Neural cell (in vitro differentiated cells): ENCODE measurements at regions not wholly inside any gene's neighbourhood (a gene's known extent, or its start where the extent isn't known, plus 50 kb on each side); places are given as distances from the start of the nearest gene placed in this dataset.

Experiments
- H2AFZ ChIP-seq: fragments of 200-600, 300-800 bp; sonication (generic), shearing (Covaris generic); 2 replicates; pipeline ENCODE4 v1.6.0; 2014; ENCODE audit warnings: low read depth, mild to moderate bottlenecking, antibody characterized with exemption, low read length, moderate library complexity
- H3F3A ChIP-seq: fragments of 200-600 bp; shearing (Covaris generic); 2 replicates; pipeline ENCODE4 v1.6.1; 2016; ENCODE audit warnings: mild to moderate bottlenecking, moderate library complexity, mixed read lengths, antibody characterized with exemption, low read length; ENCODE audit not compliant: insufficient read depth, poor library complexity, severe bottlenecking
- H3K27ac ChIP-seq: fragments of 200-600, 300-800 bp; sonication (generic), shearing (Covaris generic); 2 replicates; pipeline ENCODE4 v1.5.1; 2014; ENCODE audit warnings: mild to moderate bottlenecking, low read length, moderate library complexity
- H3K27me3 ChIP-seq: fragments of 300-800, 200-600 bp; sonication (generic), shearing (Covaris generic); 2 replicates; pipeline ENCODE4 v1.6.0; 2014; ENCODE audit warnings: mild to moderate bottlenecking, low read depth, low read length, moderate library complexity; ENCODE audit not compliant: insufficient read depth
- H3K36me3 ChIP-seq: fragments of 300-800, 200-600 bp; sonication (generic), shearing (Covaris generic); 2 replicates; pipeline ENCODE4 v1.5.1; 2014; ENCODE audit warnings: mild to moderate bottlenecking, antibody characterized with exemption, low read length, moderate library complexity; ENCODE audit not compliant: insufficient read depth
- H3K4me2 ChIP-seq: fragments of 300-800, 200-600 bp; sonication (generic), shearing (Covaris generic); 2 replicates; pipeline ENCODE4 v1.6.0; 2014; ENCODE audit warnings: mild to moderate bottlenecking, low read length
- H3K4me3 ChIP-seq: fragments of 300-800, 200-600 bp; sonication (generic), shearing (Covaris generic); 2 replicates; pipeline ENCODE4 v1.5.1; 2014; ENCODE audit warnings: mild to moderate bottlenecking, low read length, moderate library complexity
- H3K79me2 ChIP-seq: fragments of 200-600 bp; shearing (Covaris generic); replicated peaks from 2 replicates; pipeline ENCODE4 v1.6.0; 2014; ENCODE audit warnings: mild to moderate bottlenecking, low read length, moderate library complexity; ENCODE audit not compliant: insufficient read depth
- H3K9ac ChIP-seq: fragments of 300-800, 200-600 bp; sonication (generic), shearing (Covaris generic); 2 replicates; pipeline ENCODE4 v1.6.1; 2016; ENCODE audit warnings: mild to moderate bottlenecking, low read length, mixed read lengths
- H3K9me2 ChIP-seq: fragments of 200-600 bp; shearing (Covaris generic); 2 replicates; pipeline ENCODE4 v1.6.1; 2016; ENCODE audit warnings: mild to moderate bottlenecking, low read length, mixed read lengths; ENCODE audit not compliant: insufficient read depth
- H3K9me3 ChIP-seq: fragments of 200-600, 300-800 bp; sonication (generic), shearing (Covaris generic); 2 replicates; pipeline ENCODE4 v1.6.1; 2016; ENCODE audit warnings: mild to moderate bottlenecking, mixed run types, low read length, moderate library complexity, mixed read lengths
- H4K20me1 ChIP-seq: fragments of 200-600 bp; shearing (Covaris generic); 2 replicates; pipeline ENCODE4 v1.6.1; 2016; ENCODE audit warnings: mild to moderate bottlenecking, mixed run types; ENCODE audit not compliant: insufficient read depth
- CTCF ChIP-seq: fragments of 450-650 bp; IDR thresholded peaks from 2 replicates; pipeline ENCODE4 v1.5.1; 2014; ENCODE audit warnings: antibody characterized with exemption, mild to moderate bottlenecking, moderate library complexity; ENCODE audit not compliant: poor library complexity, severe bottlenecking
- EP300 ChIP-seq: fragments of 450-650 bp; conservative IDR thresholded peaks from 2 replicates; pipeline ENCODE4 v1.6.1; 2014; ENCODE audit warnings: antibody characterized with exemption, mild to moderate bottlenecking, moderate library complexity; ENCODE audit not compliant: poor library complexity, severe bottlenecking
- EZH2 ChIP-seq: fragments of 200-600, 300-800 bp; shearing (Covaris generic), sonication (generic); IDR thresholded peaks from 2 replicates; pipeline ENCODE4 v1.6.1; 2014; ENCODE audit warnings: antibody characterized with exemption, low read length, borderline replicate concordance, mild to moderate bottlenecking; ENCODE audit not compliant: insufficient read depth, poor library complexity, severe bottlenecking
- MXI1 ChIP-seq: fragments of 450-650 bp; conservative IDR thresholded peaks from 2 replicates; pipeline ENCODE4 v1.6.1; 2014; ENCODE audit warnings: antibody characterized with exemption, mild to moderate bottlenecking; ENCODE audit not compliant: poor library complexity, severe bottlenecking
- POLR2AphosphoS5 ChIP-seq: IDR thresholded peaks from 2 replicates; pipeline ENCODE4 v1.6.1; 2012
- RAD21 ChIP-seq: fragments of 450-650 bp; conservative IDR thresholded peaks from 2 replicates; pipeline ENCODE4 v1.6.1; 2014; ENCODE audit warnings: antibody characterized with exemption, mild to moderate bottlenecking, moderate library complexity
- SMC3 ChIP-seq: fragments of 450-650 bp; conservative IDR thresholded peaks from 2 replicates; pipeline ENCODE4 v1.6.1; 2014; ENCODE audit warnings: antibody characterized with exemption, mild to moderate bottlenecking, moderate library complexity; ENCODE audit not compliant: poor library complexity
- TAF1 ChIP-seq: IDR thresholded peaks from 2 replicates; pipeline ENCODE4 v1.6.1; 2012; ENCODE audit warnings: low read depth
- TF ChIP-seq, protein P1 (sequence below): IDR thresholded peaks from 2 replicates; pipeline ENCODE4 v1.6.1; 2012; ENCODE audit warnings: borderline replicate concordance

DNA sequence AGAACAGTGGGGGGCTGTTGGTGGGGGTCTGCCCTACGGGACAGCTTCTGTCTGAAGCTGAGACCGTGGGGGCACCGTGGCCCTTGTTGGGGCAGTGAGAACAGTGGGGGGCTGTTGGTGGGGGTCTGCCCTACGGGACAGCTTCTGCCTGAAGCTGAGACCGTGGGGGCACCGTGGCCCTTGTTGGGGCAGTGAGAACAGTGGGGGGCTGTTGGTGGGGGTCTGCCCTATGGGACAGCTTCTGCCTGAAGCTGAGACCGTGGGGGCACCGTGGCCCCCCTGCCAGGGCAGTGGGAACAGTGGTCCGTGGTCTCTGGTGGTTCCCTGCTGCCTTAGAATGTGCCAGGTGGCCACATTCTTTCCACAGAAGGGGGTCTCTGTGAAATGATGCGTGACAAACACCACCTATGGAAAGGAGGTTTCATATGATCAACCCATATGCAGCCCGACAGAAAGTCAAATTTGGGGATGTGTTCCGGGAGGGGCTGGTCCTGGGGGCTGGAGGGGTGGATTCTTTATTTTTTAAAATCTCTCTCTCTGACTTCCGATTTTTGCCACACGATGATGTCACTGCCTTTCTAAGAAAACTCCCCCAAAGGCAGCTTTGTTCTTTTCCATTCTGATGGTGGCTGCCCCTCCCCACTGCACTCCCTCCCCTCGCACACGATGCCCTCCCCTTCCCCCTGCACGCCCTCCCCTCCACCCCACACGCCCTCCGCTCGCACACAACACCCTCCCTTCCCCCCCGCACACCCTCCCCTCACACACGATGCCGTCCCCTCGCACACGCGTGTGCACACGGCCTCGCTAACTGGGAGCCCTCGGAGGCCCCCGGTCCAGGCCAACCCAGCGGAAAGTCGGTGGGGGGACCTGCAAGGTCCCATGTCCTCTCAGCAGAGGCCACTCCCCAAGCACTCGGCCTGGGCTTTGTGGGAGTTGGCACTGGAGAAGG, 1186.5 kb downstream of the BRD1 start:
- no peak for TF ChIP-seq RAD21
- no peak for TF ChIP-seq MXI1
- no peak for TF ChIP-seq CTCF
- TF ChIP-seq SMC3: no peak
- no peak for TF ChIP-seq EP300
- no peak for TF ChIP-seq POLR2AphosphoS5
- TF ChIP-seq TAF1: no peak
- TF ChIP-seq EZH2: no peak
- TF ChIP-seq, protein P1, sequence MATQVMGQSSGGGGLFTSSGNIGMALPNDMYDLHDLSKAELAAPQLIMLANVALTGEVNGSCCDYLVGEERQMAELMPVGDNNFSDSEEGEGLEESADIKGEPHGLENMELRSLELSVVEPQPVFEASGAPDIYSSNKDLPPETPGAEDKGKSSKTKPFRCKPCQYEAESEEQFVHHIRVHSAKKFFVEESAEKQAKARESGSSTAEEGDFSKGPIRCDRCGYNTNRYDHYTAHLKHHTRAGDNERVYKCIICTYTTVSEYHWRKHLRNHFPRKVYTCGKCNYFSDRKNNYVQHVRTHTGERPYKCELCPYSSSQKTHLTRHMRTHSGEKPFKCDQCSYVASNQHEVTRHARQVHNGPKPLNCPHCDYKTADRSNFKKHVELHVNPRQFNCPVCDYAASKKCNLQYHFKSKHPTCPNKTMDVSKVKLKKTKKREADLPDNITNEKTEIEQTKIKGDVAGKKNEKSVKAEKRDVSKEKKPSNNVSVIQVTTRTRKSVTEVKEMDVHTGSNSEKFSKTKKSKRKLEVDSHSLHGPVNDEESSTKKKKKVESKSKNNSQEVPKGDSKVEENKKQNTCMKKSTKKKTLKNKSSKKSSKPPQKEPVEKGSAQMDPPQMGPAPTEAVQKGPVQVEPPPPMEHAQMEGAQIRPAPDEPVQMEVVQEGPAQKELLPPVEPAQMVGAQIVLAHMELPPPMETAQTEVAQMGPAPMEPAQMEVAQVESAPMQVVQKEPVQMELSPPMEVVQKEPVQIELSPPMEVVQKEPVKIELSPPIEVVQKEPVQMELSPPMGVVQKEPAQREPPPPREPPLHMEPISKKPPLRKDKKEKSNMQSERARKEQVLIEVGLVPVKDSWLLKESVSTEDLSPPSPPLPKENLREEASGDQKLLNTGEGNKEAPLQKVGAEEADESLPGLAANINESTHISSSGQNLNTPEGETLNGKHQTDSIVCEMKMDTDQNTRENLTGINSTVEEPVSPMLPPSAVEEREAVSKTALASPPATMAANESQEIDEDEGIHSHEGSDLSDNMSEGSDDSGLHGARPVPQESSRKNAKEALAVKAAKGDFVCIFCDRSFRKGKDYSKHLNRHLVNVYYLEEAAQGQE: no peak

GRCh38 chr22:48639896-48640748, 1187.6 kb downstream of the BRD1 start:
- Histone ChIP-seq H3F3A (no peaks in the 10 kb centered on the region), H3K27ac (no peak overlapping the region), H3K9me2 (no peaks in the 10 kb centered on the region), H4K20me1 (no peaks in the 10 kb centered on the region), H3K9ac (no peak overlapping the region), H2AFZ (no peak overlapping the region), H3K79me2 (no peaks in the 10 kb centered on the region), H3K4me3 (no peak overlapping the region), H3K9me3 (no peaks in the 10 kb centered on the region), H3K27me3 (no peaks in the 10 kb centered on the region), H3K36me3 (no peaks in the 10 kb centered on the region), H3K4me2 (no peak overlapping the region)
- no peak for TF ChIP-seq EZH2
- TF ChIP-seq CTCF: no peak
- no peak for TF ChIP-seq MXI1
- no peak for TF ChIP-seq TAF1
- no peak for TF ChIP-seq RAD21
- TF ChIP-seq POLR2AphosphoS5: no peak
- TF ChIP-seq, protein P1: no peak
- TF ChIP-seq EP300: no peak
- no peak for TF ChIP-seq SMC3

More for the DNA sequence above, 1186.5 kb downstream of the BRD1 start:
- H4K20me1 ChIP-seq: no peaks in the 10 kb centered on the region
- no peaks in the 10 kb centered on the region for H3K9me2 ChIP-seq
- H3K9me3 ChIP-seq: no peaks in the 10 kb centered on the region
- H3K27me3 ChIP-seq: no peaks in the 10 kb centered on the region
- no peak overlapping the region for H2AFZ ChIP-seq
- no peak overlapping the region for H3K4me2 ChIP-seq
- H3K79me2 ChIP-seq: no peaks in the 10 kb centered on the region
- no peak overlapping the region for H3K9ac ChIP-seq
- H3K4me3 ChIP-seq: no peak overlapping the region
- no peaks in the 10 kb centered on the region for H3F3A ChIP-seq
- H3K27ac ChIP-seq: no peak overlapping the region
- H3K36me3 ChIP-seq: no peaks in the 10 kb centered on the region
